ENCODE measurements at regions not wholly inside any gene's neighbourhood (a gene's known extent, or its start where the extent isn't known, plus 50 kb on each side); places are given as distances from the start of the nearest gene placed in this dataset.

- DNase-seq = no peak
Measured at GRCh38 chr12:128047266-128048060, 219.5 kb upstream of the TMEM132C start.

- DNase-seq = no peak
Measured at GRCh38 chr12:128052331-128052730, 214.6 kb upstream of the TMEM132C start.

- DNase-seq = no peak
Measured at GRCh38 chr12:128052777-128053176, 214.2 kb upstream of the TMEM132C start.

GRCh38 chr12:128055567-128055966 is 211.4 kb upstream of the TMEM132C start:
- no peak for DNase-seq

GRCh38 chr12:128056136-128056801 is 210.7 kb upstream of the TMEM132C start:
- no peak for DNase-seq

- DNase-seq = no peak
Measured at GRCh38 chr12:128057586-128057985, 209.4 kb upstream of the TMEM132C start.

GRCh38 chr12:128059621-128060370 is 207.2 kb upstream of the TMEM132C start:
- no peak for DNase-seq

- no peak for DNase-seq
Measured at GRCh38 chr12:128068211-128068610, 198.8 kb upstream of the TMEM132C start.

- DNase-seq = no peak
Measured at GRCh38 chr12:128069359-128069997, 197.5 kb upstream of the TMEM132C start.

- no peak for DNase-seq
Measured at GRCh38 chr12:128073937-128074336, 193.0 kb upstream of the TMEM132C start.

- DNase-seq = no peak
Measured at GRCh38 chr12:128075332-128075731, 191.6 kb upstream of the TMEM132C start.

- no peak for DNase-seq
Measured at GRCh38 chr12:128076188-128076587, 190.8 kb upstream of the TMEM132C start.

GRCh38 chr12:128077211-128077916 is 189.6 kb upstream of the TMEM132C start:
- no peak for DNase-seq

- DNase-seq = no peak
Measured at GRCh38 chr12:128077917-128078298, 189.1 kb upstream of the TMEM132C start.

GRCh38 chr12:128078301-128078971 is 188.5 kb upstream of the TMEM132C start:
- no peak for DNase-seq

GRCh38 chr12:128079446-128079845 is 187.5 kb upstream of the TMEM132C start:
- no peak for DNase-seq

GRCh38 chr12:128083132-128083729 is 183.7 kb upstream of the TMEM132C start:
- DNase-seq = no peak

- DNase-seq = no peak
Measured at GRCh38 chr12:128088926-128089325, 178.0 kb upstream of the TMEM132C start.

- DNase-seq = no peak
Measured at GRCh38 chr12:128089961-128090360, 177.0 kb upstream of the TMEM132C start.

GRCh38 chr12:128091101-128091720 is 175.8 kb upstream of the TMEM132C start:
- no peak for DNase-seq

GRCh38 chr12:128091951-128092382 is 175.0 kb upstream of the TMEM132C start:
- DNase-seq = no peak

Data from GOT3 (cell line).